DMS53 (cell line): ENCODE measurements at regions not wholly inside any gene's neighbourhood (a gene's known extent, or its start where the extent isn't known, plus 50 kb on each side); places are given as distances from the start of the nearest gene placed in this dataset.
"Not testable (repeated sequence)": the region's sequence is repeated elsewhere in the genome, so short reads cannot be mapped to it uniquely, and the experiment has no call there.

Experiments used
- DNase-seq: peaks from one replicate; lab custom pipeline; 2025; lab: John Stamatoyannopoulos, UW

DNA sequence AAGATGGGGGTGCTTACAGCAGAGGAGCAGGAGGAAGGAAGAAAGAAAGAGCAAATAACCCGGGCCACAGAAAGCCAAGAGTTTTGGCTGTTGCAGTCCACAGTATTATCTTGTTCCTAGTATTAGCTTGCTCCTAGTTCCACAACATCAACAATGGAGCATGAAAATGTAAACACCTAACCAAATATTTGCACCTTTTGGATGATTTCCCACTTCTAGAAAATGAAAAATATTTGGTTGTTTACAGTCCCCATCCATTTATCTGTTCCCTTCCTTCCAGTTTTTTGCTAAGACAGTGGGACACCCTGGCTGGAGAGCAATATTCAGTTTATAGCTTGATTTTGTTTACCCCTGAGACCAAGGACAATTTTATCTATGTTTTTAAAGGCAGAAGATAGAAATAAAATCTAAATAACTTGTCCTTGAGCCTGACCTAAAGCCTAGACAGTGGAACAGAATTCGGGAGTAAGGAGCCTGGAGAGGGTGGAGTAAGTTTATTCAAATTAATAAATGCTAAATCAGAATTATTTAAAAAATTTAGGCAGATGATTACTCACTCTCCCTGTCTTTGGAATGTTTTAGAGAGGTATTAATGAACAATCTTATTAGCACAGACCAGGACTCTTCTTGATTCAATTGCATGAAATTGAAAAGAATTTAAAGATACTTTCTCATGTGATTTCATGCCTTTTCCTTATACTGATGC lies 51.6 kb downstream of the RESF1 start:
- DNase-seq = peak; percentile 82

GRCh38 chr12:32012249-32012785 lies 53.1 kb downstream of the RESF1 start:
- no peak for DNase-seq

- DNase-seq = no peak
Measured at GRCh38 chr12:32015036-32015435, 55.8 kb downstream of the RESF1 start.

DNA sequence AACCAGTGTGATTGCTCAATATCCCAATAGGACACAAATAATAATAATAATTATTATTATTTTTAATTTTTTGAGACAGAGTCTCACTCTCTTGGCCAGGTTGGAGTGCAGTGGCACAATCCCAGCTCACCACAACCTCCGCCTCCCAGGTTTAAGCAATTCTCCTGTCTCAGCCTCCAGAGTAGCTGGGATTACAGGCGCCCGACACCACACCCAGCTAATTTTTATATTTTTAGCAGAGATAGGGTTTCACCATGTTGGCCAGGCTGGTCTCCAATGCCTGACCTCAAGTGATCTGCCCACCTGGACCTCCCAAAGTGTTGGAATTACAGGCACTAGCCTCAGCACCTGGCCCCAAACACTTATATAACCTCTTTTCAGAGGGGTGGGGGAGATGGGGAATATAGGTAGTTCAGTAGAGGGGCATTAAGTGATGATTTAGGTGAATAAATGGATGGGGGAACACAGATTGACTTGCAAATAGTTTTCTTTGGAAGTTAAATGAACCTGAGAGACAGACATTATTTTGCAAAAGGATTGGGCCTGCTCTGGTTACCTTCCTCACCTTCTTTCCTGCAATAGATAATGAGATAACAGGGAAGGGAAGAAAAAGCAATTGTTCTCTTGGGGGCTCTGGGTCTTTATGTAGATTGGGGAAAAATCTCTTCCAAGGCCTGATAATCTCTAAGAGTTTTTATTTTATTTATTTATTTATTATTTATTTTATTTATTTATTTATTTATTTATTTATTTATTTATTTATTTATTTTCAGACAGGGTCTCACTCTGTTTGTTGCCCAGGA lies 57.7 kb downstream of the RESF1 start:
- no peak for DNase-seq

DNA sequence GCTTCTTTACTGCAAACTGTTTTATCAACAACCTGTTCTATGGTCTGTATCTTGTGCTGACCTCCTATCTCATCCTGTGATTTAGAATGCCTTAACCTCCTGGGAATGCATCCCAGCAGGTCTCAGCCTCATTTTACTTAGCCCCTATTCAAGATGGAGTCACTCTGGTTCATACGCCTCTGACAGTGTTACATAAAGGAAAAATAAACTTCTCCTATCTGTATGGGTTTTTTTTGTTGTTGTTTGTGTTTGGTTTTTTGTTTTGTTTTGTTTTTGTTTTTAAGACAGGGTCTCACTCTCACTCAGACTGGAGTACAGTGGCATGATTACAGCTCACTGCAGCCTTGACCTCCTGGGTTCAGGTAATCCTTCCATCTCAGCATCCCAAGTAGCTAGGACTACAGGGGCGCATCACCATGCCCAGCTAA lies 62.1 kb downstream of the RESF1 start:
- no peak for DNase-seq

DNA sequence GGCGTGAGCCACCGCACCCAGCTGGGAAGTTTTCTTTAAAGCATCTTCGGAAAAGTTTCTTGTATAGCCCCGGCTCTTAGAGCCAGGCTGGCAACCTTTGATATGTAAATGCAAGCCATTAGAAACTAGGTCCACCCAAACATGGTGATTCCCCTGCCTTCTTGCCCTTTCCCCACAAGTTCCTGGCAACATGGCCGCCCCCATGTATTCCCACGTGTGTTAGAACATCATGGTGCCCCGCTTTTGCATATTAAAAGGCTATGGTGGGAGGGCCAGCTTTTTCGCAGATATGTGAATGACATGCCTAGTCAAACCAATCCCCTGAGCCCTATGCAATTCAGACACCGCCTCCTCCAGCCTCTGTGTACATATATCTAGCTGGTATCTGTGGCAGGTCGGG lies 63.2 kb downstream of the RESF1 start:
- not testable (repeated sequence) for DNase-seq

GRCh38 chr12:32023861-32024260 lies 64.6 kb downstream of the RESF1 start:
- DNase-seq = not testable (repeated sequence)

DNA sequence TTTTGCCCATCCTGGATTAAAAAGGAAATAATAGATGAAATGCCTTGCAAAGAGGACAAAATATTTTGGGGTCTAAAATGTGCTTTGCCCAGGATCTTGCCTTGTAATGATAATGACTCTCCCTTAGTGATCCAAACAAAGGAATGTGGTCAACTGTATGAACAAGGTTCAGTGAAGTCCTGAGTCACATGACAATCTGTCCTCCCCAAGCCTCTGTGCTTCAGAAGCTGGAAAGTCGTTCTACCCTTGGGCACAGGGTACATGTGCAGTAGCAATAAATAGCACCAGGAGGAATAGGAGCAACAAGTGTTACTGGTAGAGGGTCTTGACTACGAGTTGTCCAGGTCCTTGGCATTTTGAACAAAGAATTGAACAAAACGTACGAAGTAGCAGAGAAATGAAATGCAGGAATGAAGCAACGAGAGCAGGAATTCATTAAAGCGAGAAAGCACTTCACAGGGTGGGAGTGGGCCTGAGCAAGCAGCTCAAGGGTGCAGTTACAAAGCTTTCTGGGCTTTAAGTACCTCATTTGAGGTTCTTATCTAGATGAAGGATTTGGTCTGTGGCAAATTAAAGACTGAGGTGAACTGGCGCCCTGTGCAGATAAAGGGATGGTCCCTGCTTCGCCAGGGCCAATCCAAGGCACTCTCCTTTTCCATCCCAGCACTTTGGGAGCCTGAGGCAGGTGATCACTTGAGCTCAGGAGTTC lies 65.8 kb downstream of the RESF1 start:
- DNase-seq = no peak

GRCh38 chr12:32025906-32026305 lies 66.7 kb downstream of the RESF1 start:
- DNase-seq = no peak

- DNase-seq = no peak
Measured at GRCh38 chr12:32027684-32028365, 68.6 kb downstream of the RESF1 start.

- no peak for DNase-seq
Measured at GRCh38 chr12:32030151-32030550, 70.9 kb downstream of the RESF1 start.

GRCh38 chr12:32030676-32031075 lies 71.5 kb downstream of the RESF1 start:
- no peak for DNase-seq

DNA sequence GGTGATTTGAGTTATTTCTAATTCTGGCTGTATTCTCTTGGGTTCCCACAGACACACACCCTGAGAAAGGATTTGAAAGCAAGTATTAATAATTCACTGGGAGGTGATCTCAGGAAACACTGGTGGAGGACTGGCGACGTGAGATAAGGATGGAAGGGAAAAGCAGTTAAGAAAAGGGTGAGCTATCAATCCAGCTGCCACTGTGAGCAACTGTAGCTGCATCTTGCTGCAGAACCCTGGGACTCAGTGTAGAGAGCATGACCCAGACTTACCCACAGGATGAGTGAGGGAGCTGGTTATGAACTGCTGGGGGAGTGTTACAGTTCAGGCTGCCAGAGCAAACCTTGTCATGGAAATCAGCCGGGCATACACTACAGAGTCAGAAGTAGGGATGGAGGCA lies 71.9 kb downstream of the RESF1 start:
- DNase-seq = no peak

- DNase-seq = no peak
Measured at GRCh38 chr12:32032205-32032810, 73.1 kb downstream of the RESF1 start.

DNA sequence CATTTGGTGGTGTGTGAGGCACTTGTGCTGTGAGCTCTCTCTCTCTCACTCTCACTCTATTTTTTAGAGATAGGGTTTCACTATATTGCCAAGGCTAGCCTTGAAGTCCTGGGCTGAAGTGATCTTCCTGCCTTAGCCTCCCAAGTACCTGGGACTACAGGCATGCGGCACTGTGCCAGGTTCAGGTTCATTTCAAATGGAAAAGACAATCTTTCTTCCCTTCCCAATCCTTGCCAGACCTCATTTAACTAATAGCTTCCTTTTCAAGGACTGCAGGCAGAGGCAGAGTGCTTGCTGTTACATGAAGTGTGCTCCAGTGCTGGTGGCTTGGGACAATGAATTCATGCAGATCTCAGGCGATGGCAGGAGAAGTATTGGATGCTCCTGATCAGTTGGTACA lies 73.2 kb upstream of the BICD1 start:
- DNase-seq = no peak

GRCh38 chr12:32034045-32034444 lies 72.6 kb upstream of the BICD1 start:
- DNase-seq = no peak

DNA sequence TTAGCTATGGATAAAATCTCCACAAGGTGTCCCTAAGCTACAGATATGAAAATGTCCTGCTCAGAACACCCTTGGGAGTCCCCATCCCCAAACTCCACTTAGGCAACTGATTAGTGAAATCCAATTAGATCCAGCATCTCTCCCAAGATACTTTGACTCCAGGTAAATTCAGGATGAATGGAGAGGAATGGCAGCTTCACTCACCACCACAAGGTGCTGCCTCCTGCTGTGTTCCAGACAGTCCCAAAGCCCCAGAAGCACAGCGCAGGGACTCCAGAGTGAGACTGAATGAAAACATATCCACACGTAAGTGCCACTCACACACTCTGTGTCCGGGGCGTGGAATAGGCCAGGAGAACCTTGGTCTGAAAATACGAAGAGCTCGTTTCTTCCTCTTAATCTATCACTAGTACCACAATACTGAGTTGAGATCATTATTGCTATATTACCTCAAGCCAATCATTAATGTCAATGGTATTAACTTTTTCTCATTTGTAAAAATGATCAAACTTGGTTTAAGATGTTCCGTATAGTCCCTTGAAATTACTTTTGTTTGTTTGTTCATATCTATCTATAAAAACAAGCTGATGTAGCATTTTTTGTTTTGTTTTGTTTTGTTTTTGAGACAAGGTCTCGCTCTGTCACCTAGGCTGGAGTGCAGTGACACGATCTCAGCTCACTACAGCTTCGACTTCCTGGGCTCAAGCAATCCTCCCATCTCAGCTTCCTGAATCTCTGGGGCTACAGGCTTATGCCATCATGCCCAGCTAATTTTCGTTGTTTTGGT lies 70.0 kb upstream of the BICD1 start:
- DNase-seq = peak; percentile 37

GRCh38 chr12:32039347-32039746 lies 67.3 kb upstream of the BICD1 start:
- no peak for DNase-seq

- no peak for DNase-seq
Measured at GRCh38 chr12:32039917-32040575, 66.6 kb upstream of the BICD1 start.

GRCh38 chr12:32043928-32044549 lies 62.6 kb upstream of the BICD1 start:
- peak; percentile 58 for DNase-seq
